GM23338 (cell line): ENCODE measurements at regions not wholly inside any gene's neighbourhood (a gene's known extent, or its start where the extent isn't known, plus 50 kb on each side); places are given as distances from the start of the nearest gene placed in this dataset.

ENCODE experiments used
- ATAC-seq: fragments of 200-7000 bp; cut with Tn5 transposase; 3 replicates; pipeline ENCODE4 v1.9.1; 2020
- DNase-seq: peaks from one replicate; pipeline ENCODE4 v3.0.0-alpha.2; 2015; ENCODE audit warnings: low spot score
- H2AFZ ChIP-seq: fragments of 200-600 bp; sonication (generic); 2 replicates; pipeline ENCODE4 v1.8.0; 2016; ENCODE audit warnings: antibody characterized with exemption, mild to moderate bottlenecking, moderate library complexity
- H3F3A ChIP-seq: fragments of 200-600 bp; sonication (generic); replicated peaks from 2 replicates; pipeline ENCODE4 v1.8.0; 2017; ENCODE audit warnings: antibody characterized with exemption, mixed run types, low read depth
- H3K27ac ChIP-seq: fragments of 200-600 bp; sonication (generic); 2 replicates; pipeline ENCODE4 v1.6.1; 2016; ENCODE audit warnings: low read depth
- H3K27me3 ChIP-seq: fragments of 200-600 bp; sonication (generic); 2 replicates; pipeline ENCODE4 v1.8.0; 2016; ENCODE audit warnings: mild to moderate bottlenecking, mixed run types, moderate library complexity; ENCODE audit not compliant: insufficient read depth
- H3K36me3 ChIP-seq: fragments of 200-600 bp; sonication (generic); 2 replicates; pipeline ENCODE4 v1.8.0; 2016; ENCODE audit warnings: mild to moderate bottlenecking; ENCODE audit not compliant: insufficient read depth
- H3K4me1 ChIP-seq: fragments of 200-600 bp; sonication (generic); 2 replicates; pipeline ENCODE4 v1.8.0; 2016; ENCODE audit warnings: mild to moderate bottlenecking, moderate library complexity; ENCODE audit not compliant: insufficient read depth
- H3K4me2 ChIP-seq: fragments of 200-600 bp; sonication (generic); 2 replicates; pipeline ENCODE4 v1.7.1; 2017; ENCODE audit warnings: mixed run types
- H3K4me3 ChIP-seq: fragments of 200-600 bp; sonication (generic); 2 replicates; pipeline ENCODE4 v1.6.1; 2016; ENCODE audit warnings: mixed run types
- H3K79me2 ChIP-seq: fragments of 200-600 bp; sonication (generic); replicated peaks from 2 replicates; pipeline ENCODE4 v1.8.0; 2017; ENCODE audit warnings: mild to moderate bottlenecking; ENCODE audit not compliant: insufficient read depth
- H3K9me2 ChIP-seq: fragments of 200-600 bp; sonication (generic); 2 replicates; pipeline ENCODE4 v1.8.0; 2017; ENCODE audit not compliant: insufficient read depth
- H4K20me1 ChIP-seq: fragments of 200-600 bp; sonication (generic); replicated peaks from 2 replicates; pipeline ENCODE4 v1.8.0; 2017; ENCODE audit warnings: mild to moderate bottlenecking; ENCODE audit not compliant: insufficient read depth
- H3K27ac Mint-ChIP-seq: 2 replicates; pipeline ENCODE4 v1.8.0; 2020; ENCODE audit warnings: inconsistent platforms, mild to moderate bottlenecking, moderate library complexity, mixed read lengths
- H3K27me3 Mint-ChIP-seq: 3 replicates; pipeline ENCODE4 v1.8.0; 2022; ENCODE audit warnings: low read depth, mild to moderate bottlenecking, moderate library complexity, mixed read lengths, inconsistent platforms; ENCODE audit not compliant: insufficient read depth, poor library complexity
- H3K36me3 Mint-ChIP-seq: 3 replicates; pipeline ENCODE4 v1.8.0; 2021; ENCODE audit warnings: low read depth, mild to moderate bottlenecking, inconsistent platforms, moderate library complexity, mixed read lengths
- H3K4me1 Mint-ChIP-seq: 3 replicates; pipeline ENCODE4 v1.8.0; 2020; ENCODE audit warnings: mild to moderate bottlenecking, inconsistent platforms, mixed read lengths
- H3K4me3 Mint-ChIP-seq: 3 replicates; pipeline ENCODE4 v1.8.0; 2021; ENCODE audit warnings: moderate library complexity, mild to moderate bottlenecking, inconsistent platforms, mixed read lengths
- H3K9me3 Mint-ChIP-seq: 3 replicates; pipeline ENCODE4 v1.8.0; 2020; ENCODE audit warnings: moderate library complexity, mild to moderate bottlenecking, inconsistent platforms, mixed read lengths
- CREB1 ChIP-seq: fragments of 250-450 bp; sonication (Bioruptor Pico); IDR thresholded peaks from 2 replicates; pipeline ENCODE4 v1.5.0; 2020; ENCODE audit warnings: low read depth, mild to moderate bottlenecking, moderate library complexity
- ETS1 ChIP-seq: IDR thresholded peaks from 2 replicates; pipeline ENCODE4 v1.6.1; 2016; ENCODE audit warnings: antibody characterized with exemption
- EZH2 ChIP-seq: fragments of 200-600 bp; sonication (generic); IDR thresholded peaks from one replicate; pipeline ENCODE4 v1.8.0; 2017; ENCODE audit warnings: antibody characterized with exemption, mild to moderate bottlenecking, low read depth; ENCODE audit not compliant: unreplicated experiment
- EZH2phosphoT487 ChIP-seq: fragments of 200-600 bp; sonication (generic); IDR thresholded peaks from one replicate; pipeline ENCODE4 v1.8.1; 2018; ENCODE audit warnings: antibody characterized with exemption; ENCODE audit not compliant: unreplicated experiment
- JUNB ChIP-seq: IDR thresholded peaks from one replicate; pipeline ENCODE4 v1.6.1; 2016; ENCODE audit warnings: antibody characterized with exemption; ENCODE audit not compliant: unreplicated experiment
- POLR2AphosphoS5 ChIP-seq: IDR thresholded peaks from 2 replicates; pipeline ENCODE4 v1.6.1; 2016; ENCODE audit warnings: antibody characterized with exemption, low read depth
- REST ChIP-seq: IDR thresholded peaks from one replicate; pipeline ENCODE4 v1.6.1; 2018; ENCODE audit warnings: antibody characterized with exemption; ENCODE audit not compliant: unreplicated experiment
- ZNF331 ChIP-seq: fragments of 250-450 bp; sonication (Bioruptor Pico); IDR thresholded peaks from 2 replicates; pipeline ENCODE4 v1.5.0; 2020; ENCODE audit warnings: low read depth, mild to moderate bottlenecking, moderate library complexity
- TF ChIP-seq, protein P1 (sequence below): fragments of 250-450 bp; sonication (Bioruptor Pico); IDR thresholded peaks from 2 replicates; pipeline ENCODE4 v1.5.0; 2020; ENCODE audit warnings: mild to moderate bottlenecking, moderate library complexity

GRCh38 chr9:113705928-113706519, 170.1 kb upstream of the ZNF618 start:
- peak; percentile 45 for ATAC-seq
- Mint-ChIP-seq H3K27me3 (peaks cover 11% of the 10 kb centered on the region), H3K27ac (peak overlapping the region; percentile 38; the same call in 1 of the 2 replicates), H3K4me1 (peaks cover 36% of the 10 kb centered on the region), H3K36me3 (peaks cover 17% of the 10 kb centered on the region), H3K9me3 (peaks cover 19% of the 10 kb centered on the region), H3K4me3 (no peak overlapping the region)
- Histone ChIP-seq H3K4me2 (peak overlapping the region; percentile 35; the same call in 1 of the 2 replicates), H2AFZ (no peak overlapping the region), H3K36me3 (no peaks in the 10 kb centered on the region), H3F3A (no peaks in the 10 kb centered on the region), H3K9me2 (peaks cover 12% of the 10 kb centered on the region; the same call in 1 of the 2 replicates), H4K20me1 (no peaks in the 10 kb centered on the region), H3K4me3 (no peak overlapping the region), H3K79me2 (no peaks in the 10 kb centered on the region), H3K4me1 (peaks cover 24% of the 10 kb centered on the region), H3K27me3 (no peaks in the 10 kb centered on the region), H3K27ac (peak overlapping the region; percentile 4; the same call in 1 of the 2 replicates)
- TF ChIP-seq JUNB (no peak), EZH2 (no peak)
- DNase-seq: peak; percentile 75

DNA sequence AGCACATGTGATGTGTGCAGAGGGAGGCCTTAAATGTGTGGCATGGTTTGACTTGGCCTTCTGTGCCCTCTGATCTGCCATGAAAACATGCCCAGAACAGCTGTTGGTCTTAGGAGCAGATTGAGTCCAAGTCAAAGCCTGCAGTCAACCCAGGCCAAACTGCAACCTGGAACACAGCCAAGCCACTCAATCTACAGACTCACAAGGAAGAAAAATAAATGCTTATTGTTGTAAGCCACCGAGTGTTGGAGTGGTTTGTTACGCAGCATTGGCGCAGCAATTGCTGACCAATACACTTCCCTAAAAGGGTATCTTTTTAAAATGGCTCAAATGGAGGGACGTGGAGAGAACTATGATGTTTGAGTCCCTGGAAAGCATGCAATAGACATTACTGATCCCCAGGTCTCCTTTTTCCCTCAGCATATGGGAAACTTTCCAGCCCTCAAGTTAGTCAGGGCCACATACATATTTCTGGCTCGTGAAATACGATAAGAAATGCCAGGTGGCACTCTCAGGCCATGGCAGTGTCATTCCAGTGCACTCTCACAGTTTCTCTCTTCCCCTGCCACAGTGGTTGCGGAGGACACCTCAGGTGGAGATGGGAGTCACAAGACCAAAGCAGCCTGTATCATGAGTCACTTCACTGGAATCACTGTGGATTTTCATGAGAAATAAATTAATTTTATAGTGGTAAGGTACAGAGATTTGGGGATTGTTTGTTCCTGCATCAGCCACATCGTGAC, 168.0 kb upstream of the ZNF618 start:
- DNase-seq (no peak), ATAC-seq (no peak)
- H3K79me2 ChIP-seq: no peaks in the 10 kb centered on the region
- no peak overlapping the region for H3K4me3 ChIP-seq
- H4K20me1 ChIP-seq: no peaks in the 10 kb centered on the region
- no peak overlapping the region for H3K4me2 ChIP-seq
- H2AFZ ChIP-seq: no peak overlapping the region
- H3K9me3 Mint-ChIP-seq: peaks cover 20% of the 10 kb centered on the region
- peaks cover 15% of the 10 kb centered on the region for H3K9me2 ChIP-seq
- H3K27me3 ChIP-seq: no peaks in the 10 kb centered on the region
- H3K4me1 ChIP-seq: peaks cover 11% of the 10 kb centered on the region; the same call in 1 of the 2 replicates
- H3F3A ChIP-seq: no peaks in the 10 kb centered on the region
- no peak overlapping the region for H3K27ac Mint-ChIP-seq
- peaks cover 13% of the 10 kb centered on the region for H3K27me3 Mint-ChIP-seq
- peaks cover 17% of the 10 kb centered on the region for H3K36me3 Mint-ChIP-seq
- H3K36me3 ChIP-seq: no peaks in the 10 kb centered on the region
- no peak overlapping the region for H3K4me3 Mint-ChIP-seq
- H3K4me1 Mint-ChIP-seq: peaks cover 22% of the 10 kb centered on the region
- H3K27ac ChIP-seq: no peak overlapping the region
- TF ChIP-seq, protein P1, sequence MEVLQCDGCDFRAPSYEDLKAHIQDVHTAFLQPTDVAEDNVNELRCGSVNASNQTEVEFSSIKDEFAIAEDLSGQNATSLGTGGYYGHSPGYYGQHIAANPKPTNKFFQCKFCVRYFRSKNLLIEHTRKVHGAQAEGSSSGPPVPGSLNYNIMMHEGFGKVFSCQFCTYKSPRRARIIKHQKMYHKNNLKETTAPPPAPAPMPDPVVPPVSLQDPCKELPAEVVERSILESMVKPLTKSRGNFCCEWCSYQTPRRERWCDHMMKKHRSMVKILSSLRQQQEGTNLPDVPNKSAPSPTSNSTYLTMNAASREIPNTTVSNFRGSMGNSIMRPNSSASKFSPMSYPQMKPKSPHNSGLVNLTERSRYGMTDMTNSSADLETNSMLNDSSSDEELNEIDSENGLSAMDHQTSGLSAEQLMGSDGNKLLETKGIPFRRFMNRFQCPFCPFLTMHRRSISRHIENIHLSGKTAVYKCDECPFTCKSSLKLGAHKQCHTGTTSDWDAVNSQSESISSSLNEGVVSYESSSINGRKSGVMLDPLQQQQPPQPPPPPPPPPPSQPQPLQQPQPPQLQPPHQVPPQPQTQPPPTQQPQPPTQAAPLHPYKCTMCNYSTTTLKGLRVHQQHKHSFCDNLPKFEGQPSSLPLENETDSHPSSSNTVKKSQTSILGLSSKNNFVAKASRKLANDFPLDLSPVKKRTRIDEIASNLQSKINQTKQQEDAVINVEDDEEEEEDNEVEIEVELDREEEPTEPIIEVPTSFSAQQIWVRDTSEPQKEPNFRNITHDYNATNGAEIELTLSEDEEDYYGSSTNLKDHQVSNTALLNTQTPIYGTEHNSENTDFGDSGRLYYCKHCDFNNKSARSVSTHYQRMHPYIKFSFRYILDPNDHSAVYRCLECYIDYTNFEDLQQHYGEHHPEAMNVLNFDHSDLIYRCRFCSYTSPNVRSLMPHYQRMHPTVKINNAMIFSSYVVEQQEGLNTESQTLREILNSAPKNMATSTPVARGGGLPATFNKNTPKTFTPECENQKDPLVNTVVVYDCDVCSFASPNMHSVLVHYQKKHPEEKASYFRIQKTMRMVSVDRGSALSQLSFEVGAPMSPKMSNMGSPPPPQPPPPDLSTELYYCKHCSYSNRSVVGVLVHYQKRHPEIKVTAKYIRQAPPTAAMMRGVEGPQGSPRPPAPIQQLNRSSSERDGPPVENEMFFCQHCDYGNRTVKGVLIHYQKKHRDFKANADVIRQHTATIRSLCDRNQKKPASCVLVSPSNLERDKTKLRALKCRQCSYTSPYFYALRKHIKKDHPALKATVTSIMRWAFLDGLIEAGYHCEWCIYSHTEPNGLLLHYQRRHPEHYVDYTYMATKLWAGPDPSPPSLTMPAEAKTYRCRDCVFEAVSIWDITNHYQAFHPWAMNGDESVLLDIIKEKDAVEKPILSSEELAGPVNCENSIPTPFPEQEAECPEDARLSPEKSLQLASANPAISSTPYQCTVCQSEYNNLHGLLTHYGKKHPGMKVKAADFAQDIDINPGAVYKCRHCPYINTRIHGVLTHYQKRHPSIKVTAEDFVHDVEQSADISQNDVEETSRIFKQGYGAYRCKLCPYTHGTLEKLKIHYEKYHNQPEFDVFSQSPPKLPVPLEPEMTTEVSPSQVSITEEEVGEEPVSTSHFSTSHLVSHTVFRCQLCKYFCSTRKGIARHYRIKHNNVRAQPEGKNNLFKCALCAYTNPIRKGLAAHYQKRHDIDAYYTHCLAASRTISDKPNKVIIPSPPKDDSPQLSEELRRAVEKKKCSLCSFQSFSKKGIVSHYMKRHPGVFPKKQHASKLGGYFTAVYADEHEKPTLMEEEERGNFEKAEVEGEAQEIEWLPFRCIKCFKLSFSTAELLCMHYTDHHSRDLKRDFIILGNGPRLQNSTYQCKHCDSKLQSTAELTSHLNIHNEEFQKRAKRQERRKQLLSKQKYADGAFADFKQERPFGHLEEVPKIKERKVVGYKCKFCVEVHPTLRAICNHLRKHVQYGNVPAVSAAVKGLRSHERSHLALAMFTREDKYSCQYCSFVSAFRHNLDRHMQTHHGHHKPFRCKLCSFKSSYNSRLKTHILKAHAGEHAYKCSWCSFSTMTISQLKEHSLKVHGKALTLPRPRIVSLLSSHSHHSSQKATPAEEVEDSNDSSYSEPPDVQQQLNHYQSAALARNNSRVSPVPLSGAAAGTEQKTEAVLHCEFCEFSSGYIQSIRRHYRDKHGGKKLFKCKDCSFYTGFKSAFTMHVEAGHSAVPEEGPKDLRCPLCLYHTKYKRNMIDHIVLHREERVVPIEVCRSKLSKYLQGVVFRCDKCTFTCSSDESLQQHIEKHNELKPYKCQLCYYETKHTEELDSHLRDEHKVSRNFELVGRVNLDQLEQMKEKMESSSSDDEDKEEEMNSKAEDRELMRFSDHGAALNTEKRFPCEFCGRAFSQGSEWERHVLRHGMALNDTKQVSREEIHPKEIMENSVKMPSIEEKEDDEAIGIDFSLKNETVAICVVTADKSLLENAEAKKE: no peak
- TF ChIP-seq CREB1 (no peak), POLR2AphosphoS5 (no peak), ZNF331 (no peak), REST (no peak), EZH2phosphoT487 (no peak), ETS1 (no peak), EZH2 (no peak)
